ENCODE measurements at regions not wholly inside any gene's neighbourhood (a gene's known extent, or its start where the extent isn't known, plus 50 kb on each side); places are given as distances from the start of the nearest gene placed in this dataset.
"Not testable (repeated sequence)": the region's sequence is repeated elsewhere in the genome, so short reads cannot be mapped to it uniquely, and the experiment has no call there.

DNA sequence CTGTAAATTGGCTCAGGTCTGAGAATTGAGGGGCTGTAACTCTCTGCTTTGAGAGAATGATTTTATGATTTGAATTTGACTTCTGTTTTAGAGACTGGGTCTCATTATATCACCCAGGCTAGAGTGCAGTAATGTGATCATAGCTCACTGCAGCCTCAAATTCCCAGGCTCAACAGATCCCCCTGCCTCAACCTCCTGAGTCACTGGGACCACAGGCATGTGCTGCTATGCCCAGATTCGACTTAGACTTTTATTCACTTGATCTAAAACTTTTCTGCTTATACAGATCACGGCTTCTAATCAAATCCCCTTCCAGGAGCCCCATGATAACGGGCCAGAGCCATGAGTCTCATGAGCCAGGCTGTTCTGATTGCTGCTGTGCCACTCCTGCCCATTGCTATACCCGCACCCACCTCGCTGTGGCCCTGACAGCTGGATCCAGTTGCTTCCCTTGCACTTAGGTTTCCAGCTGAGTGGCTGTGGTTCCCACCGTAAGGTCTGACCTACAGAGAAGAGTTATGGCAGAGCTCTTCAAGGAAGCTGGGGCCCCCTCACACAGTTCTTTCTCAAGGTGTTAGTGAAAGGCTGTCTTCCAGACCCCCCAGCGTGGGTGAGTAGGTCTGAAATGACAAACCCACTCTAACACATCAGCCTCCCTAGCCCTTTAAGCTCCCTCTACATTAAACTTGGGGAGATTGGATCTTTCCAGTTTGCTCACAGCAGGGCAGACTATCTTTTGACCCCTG lies 251.2 kb upstream of the SGCG start:
- DNase-seq, result no peak

DNA sequence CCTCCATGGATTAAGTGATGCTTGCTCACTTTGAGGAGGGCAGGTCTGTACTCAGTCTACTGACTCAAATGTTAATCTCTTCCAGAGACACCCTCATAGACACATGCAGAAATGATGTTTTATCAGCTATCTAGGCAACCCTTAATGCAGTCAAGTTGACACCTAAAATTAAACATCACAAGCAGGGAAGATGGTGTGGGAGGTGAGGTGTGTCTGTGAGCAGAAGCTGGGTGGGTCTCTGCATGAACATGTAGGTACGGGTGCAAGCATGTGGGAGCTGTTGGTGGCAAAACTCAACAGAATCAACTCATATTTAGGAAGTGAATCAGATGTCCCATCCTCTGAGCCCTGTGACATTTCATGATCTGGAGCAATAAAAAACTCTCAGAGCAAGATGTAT lies 249.2 kb upstream of the SGCG start:
- DNase-seq, result no peak

DNA sequence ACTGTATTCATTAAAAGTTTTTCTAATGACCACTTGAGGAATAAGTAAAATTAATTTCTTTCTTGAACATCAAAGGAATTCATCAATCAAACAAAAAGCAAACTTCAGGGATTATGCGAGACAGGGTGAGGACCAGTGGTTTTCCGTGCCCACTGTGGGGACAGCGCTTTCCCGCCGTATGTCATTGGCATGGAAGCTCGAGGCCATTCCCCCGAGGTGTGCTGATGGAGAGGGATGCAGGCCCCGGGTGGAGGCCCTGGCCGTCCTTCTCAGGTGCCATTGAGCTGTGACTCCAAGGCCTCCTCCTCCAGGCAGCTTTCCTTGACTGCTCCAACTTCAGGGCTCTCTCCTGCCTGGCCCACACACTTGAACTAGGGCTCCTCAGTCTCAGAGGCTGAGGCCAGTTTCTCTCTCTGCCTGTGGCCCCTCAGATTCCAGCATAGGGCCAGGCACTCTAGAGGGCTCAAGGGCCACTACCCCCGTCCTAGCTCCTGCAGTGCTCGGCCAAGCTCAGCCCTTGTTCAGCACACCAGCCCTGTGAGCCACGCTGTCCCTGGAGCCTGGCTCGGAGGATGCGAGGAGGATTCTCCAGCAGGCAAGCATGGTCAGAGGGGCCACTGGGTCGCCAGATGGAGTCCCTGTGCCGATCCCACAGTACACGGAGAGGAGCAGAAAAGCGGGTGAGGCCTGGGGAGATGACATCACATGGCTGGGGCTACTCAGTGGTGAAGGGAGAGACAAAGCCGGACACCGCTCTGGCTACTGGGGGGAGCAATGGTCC lies 248.0 kb upstream of the SGCG start:
- not testable (repeated sequence) for DNase-seq

DNA sequence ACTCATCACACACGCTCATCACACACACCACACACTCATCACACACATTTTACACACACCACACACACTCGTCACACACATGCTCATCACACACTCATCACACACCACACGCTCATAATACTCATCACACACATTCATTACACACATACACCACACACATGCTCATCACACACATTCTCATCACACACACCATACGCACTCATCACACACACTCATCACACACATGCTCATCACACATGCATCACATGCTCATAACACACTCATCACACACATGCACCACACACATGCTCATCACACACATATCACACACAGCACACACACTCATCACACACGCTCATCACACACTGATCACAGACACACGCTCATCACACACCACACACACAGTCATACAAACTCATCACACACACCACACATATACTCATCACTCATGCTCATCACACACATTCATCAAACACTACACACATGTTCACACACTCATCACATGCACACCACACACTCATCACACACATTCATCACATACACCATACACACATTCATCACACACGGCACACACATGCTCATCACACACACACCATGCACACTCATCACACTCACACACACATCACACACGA lies 247.1 kb upstream of the SGCG start:
- DNase-seq, result no peak

DNA sequence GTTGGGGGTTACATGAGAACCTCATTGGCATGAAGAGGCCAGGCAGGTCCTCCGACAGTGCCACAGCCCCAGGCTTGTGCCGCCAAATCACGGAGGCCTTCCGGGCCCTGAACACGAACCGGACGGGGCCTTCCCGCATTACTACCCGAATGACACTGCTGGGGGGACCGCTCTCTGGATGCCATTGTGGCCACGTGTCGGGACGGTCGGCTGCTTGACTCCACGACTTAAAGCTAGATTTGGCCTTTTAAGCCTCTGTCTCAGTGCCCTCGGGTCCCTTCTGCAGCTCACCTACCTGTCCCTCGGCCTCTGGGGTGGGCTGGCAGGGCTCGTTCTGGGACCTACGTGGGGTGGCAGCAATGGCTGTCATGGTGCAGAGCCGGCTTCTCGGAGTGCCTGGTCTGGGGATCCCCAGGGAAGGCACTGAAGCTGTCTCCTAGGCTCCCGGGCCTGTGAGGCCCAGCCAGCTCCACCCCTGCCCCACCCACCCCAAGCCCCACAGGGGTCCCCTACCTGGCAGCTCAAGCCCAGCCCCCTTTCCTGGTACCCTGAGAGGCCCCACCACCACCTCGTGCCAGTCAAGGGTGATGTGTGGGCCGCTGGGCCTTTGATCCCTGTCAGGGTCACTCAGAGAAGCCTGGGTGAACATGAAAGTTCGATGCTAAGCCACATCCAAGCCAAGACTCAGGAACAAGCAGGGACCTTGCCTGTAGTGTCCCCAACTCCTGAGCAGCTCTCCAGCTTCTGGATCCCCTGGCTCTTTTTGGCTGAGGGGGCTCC lies 245.8 kb upstream of the SGCG start:
- DNase-seq, result no peak

DNA sequence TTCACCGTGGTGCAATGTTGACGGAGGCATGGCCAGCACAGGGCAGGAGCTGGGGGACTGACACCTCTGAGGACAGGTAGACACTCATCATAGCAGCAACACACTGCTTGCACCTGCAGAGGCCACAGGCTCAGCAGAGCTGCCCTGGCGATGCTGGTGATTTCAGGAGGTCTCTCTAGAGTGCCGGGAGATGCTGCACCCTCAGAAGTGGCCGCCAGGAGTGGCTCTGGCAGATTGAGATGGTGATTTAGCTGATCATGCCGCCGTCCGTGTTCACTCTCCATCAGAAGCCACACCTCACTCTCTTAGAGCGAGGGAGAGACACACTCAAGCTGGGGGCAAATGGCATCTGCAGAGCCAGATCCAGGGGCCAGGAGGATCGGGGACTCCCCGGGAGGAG lies 244.6 kb upstream of the SGCG start:
- DNase-seq, result no peak

DNA sequence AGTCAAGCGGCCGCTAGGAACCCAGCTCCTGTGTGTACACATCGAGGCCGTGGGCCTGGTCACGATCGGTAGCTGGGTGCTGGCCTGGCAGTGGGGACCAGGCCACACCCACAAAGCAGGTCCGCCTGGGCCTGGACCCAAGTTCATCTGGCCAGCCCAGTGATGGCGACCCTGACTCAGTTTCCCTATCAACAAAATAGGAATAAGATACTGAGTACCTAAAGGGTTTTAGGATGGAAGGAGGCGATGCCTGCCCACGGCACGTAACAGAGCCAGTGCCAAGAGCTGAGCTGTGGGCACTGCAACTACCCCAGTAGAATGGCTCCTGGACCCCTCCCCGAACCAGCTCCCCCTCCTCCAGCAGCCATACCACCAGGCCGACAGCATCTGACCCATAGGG lies 243.5 kb upstream of the SGCG start:
- DNase-seq, result no peak

DNA sequence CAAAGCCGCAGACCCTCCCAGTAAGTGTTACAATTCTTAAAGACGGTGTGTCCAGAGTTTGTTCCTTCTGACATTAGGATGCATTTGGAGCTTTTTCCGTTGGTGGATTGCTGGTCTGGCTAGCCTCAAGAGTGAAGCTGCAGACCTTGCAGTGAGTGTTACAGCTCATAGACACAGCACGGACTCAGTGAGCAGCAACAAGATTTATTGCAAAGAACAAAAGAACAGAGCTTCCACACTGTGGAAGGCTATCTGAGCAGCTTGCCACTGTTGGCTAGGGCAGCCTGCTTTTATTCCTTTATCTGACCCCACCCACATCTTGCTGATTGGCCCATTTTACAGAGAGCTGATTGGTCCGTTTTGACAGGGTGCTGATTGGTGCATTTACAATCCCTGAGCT lies 242.8 kb upstream of the SGCG start:
- DNase-seq, result no peak

DNA sequence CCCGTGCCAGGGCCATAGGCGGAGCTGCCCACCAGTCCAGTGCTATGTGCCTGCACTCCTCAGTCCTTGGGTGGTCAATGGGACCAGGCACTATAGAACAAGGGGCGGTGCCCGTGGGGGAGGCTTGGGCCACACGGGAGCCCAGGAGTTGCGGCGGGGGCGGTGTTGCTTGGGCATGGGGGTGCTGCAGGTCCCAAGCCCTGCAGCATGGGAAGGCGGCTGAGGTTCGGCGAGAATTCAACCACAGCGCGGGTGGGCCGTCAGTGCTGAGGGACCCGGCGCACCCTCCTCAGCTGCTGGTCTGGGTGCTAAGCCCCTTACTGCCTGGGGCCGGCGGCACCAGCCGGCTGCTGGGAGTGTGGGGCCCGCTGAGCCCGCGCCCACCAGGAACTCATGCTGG lies 242.2 kb upstream of the SGCG start:
- DNase-seq, result no peak

DNA sequence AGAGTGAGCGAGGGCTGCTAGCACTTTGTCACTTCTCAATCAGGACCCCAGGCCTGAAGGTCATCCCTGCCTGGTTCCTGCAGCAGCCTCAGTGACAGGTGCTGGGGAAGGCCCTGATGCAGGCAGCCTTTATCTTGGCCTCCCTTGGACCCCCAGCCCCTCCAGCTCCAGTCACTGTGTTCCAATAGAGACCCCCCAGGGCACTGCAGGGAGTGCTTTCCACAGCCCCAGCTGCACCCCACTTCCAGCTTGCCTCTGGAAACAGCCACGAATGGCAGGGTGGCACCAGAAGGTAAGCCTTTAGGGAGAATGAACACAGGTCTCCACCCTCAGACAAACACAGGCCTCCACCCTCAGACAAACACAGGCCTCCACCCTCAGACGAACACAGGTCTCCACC lies 241.6 kb upstream of the SGCG start:
- no peak for DNase-seq

DNA sequence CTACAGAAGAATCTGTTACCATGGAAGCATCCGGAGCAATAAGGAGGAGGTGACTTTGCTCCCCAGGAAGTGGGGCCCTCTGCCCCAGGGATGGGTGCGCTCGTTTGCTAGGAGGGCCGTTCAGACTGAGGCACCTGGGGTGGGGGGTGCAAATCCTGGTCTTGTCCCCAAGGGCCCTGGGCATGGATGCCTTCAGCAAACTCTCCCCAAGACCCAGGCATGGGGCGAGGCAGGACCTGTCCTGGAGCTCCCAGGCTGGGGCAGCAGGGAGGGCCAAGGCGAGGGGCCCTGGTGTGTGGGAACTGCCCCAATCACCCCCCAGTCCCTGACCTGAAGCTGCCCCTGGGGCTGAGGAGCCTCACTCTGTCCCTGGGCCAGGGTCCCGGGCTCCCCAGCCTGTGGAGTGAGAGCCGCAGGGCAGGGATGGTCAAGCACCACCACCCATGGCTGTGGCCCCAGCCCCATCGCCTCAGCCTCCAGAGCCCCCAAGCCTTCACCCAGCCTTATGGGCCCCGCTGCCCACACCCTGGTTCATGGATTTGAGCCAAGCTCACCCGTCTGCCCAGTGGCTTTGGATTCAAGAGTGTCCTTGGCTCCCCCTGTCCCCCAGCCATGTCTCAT lies 240.6 kb upstream of the SGCG start:
- DNase-seq, result no peak

DNA sequence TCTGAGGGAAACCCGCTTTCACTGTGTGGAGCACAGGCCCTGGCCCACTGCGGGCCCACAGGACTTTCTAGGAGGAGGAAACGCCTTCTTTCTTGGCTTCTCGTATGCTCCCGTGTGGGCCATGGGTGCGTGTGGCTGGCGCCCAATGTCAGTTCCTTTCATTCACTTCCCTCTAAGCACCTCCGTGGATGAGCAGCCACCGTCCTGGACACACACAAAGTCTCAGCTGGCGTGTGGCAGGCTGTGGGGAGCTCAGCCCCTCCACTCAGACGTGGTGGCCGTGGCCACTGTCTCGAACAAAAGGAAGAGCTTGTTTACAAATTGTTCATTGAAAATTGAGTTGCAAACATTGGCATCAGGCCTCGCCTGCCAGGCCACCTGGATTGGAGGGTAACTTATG lies 240.0 kb upstream of the SGCG start:
- DNase-seq, result no peak

DNA sequence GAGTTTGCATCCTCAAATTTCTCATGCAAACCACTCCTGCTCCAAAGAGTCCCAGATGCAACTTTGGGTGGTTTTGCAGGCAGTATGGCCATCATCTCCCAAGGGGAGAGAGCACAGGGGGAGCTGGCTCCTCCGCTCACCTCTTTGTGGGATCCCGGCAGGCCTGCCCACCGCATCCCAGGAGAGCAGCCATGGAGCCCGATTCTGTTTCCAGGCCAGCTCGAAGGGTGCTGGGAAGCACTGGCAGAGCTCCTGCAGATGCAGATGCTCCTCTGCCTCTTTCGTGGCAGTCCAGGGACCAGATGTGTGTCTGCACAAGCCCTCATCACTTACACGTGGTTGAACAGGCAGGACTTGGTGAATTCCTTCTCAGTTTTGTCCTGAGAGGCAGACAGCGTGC lies 239.3 kb upstream of the SGCG start:
- DNase-seq, result not testable (repeated sequence)

DNA sequence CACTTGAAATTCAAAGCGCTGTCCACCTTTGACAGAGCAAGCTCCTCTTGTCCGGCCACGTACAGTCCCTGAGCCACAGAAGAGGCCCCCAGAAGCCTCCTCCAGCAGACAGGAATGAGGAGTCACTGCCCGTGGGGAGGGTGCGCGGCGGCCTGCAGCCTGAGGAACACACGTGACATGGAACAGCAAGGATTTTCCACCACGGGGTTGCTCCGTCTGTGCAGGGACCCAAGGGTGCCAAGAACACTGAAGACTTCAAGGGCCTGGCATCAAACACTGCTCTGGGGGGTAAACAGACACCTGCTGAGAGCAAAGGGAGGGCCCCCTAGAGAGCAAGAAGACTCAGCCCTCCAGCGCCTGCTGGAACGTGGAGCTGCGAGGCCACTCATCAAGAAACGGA lies 237.9 kb upstream of the SGCG start:
- DNase-seq, result not testable (repeated sequence)

DNA sequence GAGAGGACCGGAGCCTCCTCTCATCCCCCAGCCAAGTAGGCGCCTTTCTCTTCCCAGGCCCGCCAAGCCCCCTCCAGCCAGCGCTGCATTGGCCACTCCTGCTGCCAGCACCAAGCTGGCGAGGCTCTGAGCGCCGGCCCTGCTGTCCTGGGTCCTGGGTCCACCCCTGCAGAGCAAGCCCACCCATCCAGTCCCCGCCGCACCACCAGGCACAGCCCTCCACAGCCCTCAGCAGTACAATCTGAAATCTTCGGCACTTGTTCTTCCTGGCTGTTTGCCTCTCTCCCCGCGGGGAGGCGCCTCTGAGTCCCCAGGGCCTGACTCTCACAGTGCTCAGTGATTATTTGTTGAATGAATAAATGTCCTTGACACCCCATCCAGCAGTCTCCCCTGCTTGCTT lies 236.4 kb upstream of the SGCG start:
- no peak for DNase-seq

DNA sequence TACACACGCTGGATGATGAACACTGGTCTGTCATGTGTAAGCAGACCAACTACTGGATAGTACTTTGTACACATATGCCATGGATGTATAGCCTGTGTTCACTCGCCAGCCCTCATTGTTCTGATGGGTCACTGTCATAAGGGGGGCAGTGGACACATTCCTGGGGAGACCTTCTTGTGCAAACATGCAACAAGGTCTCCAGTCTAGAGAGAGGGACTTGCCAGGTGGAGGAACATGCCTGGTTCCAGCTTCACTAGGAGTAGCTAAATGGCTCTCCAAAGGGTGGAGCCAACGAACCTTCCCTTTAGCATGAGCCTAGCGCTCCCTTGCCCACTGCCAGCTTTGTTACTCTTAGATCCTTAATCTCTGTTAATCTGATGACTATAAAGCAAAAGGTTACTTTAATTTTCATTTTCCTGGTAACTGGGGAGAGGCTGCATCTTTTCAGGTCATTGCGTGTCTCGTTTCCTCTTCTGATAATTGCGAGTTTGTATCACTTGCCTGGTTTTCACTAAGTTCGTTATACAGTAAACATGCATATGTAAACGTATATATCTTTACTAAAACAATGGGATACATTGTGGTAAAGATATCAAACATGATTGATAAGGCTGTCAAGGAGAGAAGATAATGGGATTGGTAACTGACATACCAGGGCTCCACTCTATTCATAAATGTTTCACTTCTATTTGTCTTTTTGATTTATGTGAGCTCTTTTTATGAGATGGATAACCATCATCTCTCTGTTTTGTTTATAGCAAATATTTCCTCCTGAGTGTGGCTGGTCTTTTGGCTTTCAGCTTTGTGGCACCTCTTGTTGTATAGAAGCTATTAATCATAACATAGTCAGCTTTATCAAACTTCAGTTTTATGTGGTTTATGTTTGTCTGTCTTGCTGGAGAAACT lies 235.2 kb upstream of the SGCG start:
- DNase-seq, result no peak

DNA sequence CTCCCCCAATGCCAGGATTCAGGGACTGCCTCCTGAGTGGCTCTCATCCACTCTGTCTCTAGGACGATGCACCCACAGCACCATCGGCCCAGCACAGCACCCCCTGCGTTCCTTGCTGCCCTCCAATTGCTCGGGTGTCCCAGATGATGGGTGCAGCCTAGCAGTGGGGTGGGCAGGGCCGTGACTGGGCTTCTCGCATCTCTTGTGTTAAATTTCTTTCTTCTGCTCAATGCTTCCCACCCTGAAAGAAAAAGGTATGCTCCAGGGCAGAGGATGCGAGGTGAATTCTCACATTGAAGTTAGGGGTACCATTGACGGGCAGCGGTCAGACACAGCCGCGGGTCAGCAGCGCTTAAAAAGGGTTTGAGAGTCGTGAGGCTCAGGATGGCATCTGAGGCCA lies 232.4 kb upstream of the SGCG start:
- DNase-seq, result no peak

DNA sequence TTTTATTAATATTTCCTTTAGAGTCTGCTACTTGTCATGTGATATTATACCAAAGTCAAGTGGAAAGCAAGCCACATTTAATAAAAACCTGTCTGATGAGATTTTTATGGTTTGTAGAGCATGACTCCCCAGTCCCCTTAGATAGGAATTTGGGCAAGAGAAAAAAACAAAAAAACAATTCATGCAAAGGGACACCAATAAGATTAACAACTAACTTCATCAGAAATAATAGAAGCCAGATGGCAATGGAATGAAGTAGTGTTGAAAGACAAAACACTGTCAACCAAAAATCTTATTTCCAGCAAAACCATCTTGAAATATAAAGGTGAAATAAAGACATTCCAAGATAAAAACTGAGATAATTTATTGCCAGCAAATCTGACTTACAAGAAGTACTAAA lies 228.8 kb upstream of the SGCG start:
- DNase-seq, result not testable (repeated sequence)

DNA sequence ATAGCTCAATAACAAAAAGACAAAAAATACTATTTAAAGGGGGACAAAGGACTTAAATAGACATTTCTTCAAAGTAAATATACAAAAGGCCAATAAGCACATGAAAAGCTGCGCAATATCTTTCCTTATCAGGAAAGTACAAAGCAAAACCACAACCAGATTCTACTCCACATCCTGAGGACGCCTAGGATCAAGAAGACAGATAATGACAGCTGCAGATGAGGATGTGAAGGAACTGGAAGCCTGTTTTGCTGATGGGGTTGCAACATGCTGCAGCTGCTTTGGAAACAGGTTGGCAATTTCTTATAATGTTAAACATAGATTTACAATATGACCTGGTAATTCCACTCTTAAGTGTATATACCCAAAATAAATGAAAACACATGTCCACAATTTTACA lies 225.6 kb upstream of the SGCG start:
- DNase-seq, result not testable (repeated sequence)

DNA sequence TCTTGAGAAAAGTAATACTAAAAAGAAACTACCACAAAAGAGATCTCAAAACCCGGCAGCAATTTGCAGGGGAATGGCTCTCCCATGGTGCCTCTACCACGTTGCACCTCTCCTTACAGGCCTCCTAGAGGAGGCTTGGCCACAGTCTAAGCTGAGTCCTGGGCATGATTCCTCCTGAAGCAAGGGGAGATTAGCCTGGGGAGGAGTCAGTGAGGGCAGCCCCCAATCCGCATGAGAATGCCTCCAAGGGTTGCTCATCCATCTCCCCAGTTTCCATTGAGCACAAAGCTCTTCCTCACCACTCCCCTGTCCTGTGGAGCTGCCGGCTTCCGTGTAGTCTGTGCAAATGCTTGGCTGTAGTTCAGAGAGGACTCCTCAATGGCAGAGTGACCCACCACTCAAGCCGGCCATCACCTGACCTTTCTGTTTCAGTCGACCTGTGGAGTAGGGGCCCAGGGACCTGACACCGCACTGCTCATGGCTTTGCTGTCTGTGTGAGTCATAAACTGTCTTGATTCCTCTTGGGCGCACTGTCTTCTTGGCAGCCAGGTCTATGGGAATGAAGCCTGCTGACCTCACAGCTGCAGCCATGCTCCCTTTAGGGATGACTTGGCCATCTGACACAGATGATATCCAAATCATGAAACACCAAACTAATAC lies 224.2 kb upstream of the SGCG start:
- DNase-seq, result not testable (repeated sequence)

DNA sequence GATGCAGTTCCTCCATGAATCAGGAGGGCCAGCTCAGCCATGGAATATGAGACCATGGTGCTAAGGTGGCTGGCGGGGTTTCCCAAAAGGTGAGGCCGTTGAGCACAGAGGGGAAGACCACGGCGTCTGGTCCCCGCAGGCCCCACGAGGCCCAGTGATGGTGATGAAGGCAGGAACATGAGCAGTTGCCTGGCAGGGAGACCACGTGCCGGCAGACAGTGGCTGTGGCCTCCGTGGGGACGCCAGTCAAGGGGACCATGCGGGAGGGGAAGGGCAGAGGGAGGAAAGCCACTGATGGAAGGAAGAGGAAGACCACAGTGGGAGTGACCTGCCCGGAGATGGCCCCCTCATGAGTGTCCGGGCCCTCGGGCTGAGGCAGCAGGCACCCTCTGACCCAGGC lies 220.9 kb upstream of the SGCG start:
- DNase-seq, result not testable (repeated sequence)
